ENCODE measurements at regions not wholly inside any gene's neighbourhood (a gene's known extent, or its start where the extent isn't known, plus 50 kb on each side); places are given as distances from the start of the nearest gene placed in this dataset.
"Not testable (repeated sequence)": the region's sequence is repeated elsewhere in the genome, so short reads cannot be mapped to it uniquely, and the experiment has no call there.

DNA sequence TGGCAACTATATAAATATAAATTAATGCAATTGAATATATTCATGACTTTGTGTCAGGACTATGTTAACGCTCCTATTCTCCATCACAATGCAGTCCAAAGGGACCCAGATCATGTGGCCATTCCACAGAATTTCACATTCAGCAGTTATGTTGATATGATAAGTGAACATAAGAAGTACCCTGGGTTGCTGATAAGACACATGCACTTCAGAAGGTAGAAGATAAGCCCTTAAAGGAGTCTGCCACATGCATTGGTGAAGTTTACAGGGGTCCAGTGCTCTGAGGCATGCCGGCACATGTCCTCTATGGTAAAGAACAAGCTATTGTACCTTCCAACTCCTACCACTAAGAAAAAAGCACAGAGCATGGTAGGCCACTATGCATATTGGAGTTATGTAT, 76.4 kb downstream of the PHAX start:
- Mint-ChIP-seq H3K27me3 (ENCODE audit: low read depth) (peaks cover 8% of the 10 kb centered on the region), H3K4me1 (peaks cover 17% of the 10 kb centered on the region), H3K36me3 (no peaks in the 10 kb centered on the region), H3K9me3 (no peaks in the 10 kb centered on the region), H3K4me3 (no peak overlapping the region), H3K27ac (no peak overlapping the region)
- no peak for DNase-seq (ENCODE audit: low spot score in 2 of 2, unreplicated experiment in 2 of 2)
- TF ChIP-seq, protein P1, sequence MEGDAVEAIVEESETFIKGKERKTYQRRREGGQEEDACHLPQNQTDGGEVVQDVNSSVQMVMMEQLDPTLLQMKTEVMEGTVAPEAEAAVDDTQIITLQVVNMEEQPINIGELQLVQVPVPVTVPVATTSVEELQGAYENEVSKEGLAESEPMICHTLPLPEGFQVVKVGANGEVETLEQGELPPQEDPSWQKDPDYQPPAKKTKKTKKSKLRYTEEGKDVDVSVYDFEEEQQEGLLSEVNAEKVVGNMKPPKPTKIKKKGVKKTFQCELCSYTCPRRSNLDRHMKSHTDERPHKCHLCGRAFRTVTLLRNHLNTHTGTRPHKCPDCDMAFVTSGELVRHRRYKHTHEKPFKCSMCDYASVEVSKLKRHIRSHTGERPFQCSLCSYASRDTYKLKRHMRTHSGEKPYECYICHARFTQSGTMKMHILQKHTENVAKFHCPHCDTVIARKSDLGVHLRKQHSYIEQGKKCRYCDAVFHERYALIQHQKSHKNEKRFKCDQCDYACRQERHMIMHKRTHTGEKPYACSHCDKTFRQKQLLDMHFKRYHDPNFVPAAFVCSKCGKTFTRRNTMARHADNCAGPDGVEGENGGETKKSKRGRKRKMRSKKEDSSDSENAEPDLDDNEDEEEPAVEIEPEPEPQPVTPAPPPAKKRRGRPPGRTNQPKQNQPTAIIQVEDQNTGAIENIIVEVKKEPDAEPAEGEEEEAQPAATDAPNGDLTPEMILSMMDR (IDR thresholded peaks at IDR 0.05; ENCODE audit: unreplicated experiment), result no peak

DNA sequence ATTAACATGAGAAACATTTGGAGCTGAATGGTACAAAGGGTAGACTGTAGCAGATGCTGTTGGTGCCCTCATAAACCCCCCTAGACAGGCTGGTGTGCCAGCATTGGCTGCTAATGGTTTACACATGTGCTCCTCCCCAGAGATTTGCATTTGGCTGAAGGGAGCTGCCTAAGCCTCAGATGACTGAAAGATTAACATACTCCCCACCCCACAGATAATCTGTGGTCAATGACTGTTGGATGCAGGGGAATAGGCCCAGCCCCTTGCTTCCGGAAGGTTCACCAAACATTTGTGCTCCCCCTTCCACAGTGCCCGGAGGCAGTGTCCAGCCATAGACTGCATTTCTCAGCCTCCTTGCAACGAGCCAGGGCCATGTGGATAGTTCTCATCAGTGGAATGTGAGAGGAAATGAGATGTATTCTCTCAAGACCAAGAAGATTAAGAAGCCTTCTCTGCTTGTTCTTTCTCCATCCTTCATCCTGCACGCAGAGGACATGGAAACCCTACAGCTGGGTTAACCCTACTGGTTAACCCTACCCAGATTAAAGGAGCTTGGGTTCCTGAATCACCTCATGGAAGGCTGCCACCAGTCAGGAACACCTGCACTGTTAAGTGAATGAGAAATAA, 79.6 kb downstream of the PHAX start:
- DNase-seq (ENCODE audit: low spot score in 2 of 2, unreplicated experiment in 2 of 2), result no peak
- TF ChIP-seq, protein P1 (IDR thresholded peaks at IDR 0.05; ENCODE audit: unreplicated experiment), result no peak
- H3K9me3 Mint-ChIP-seq, result no peaks in the 10 kb centered on the region
- no peak overlapping the region for H3K4me3 Mint-ChIP-seq
- H3K27ac Mint-ChIP-seq, result peak overlapping the region; percentile 67
- peaks cover 17% of the 10 kb centered on the region for H3K4me1 Mint-ChIP-seq
- H3K36me3 Mint-ChIP-seq, result no peaks in the 10 kb centered on the region
- H3K27me3 Mint-ChIP-seq (ENCODE audit: low read depth), result no peaks in the 10 kb centered on the region

DNA sequence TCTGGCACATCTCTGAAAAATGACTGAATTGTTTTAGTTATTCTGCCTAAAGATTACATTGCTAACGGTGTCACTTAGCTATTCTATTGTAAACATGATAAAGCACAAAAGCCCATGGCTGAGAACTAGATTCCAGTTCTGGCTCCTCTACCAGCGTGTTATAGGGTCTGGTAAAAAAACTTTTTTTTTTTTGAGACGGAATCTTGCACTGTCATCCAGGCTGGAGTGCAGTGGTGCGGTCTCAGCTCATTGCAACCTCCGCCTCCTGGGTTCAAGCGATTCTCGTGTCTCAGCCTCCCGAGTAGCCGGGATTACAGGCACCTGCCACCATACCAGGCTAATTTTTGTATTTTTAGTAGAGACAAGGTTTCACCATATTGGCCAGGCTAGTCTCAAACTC, 80.6 kb downstream of the PHAX start:
- H3K27me3 Mint-ChIP-seq (ENCODE audit: low read depth); H3K9me3 Mint-ChIP-seq; H3K4me3 Mint-ChIP-seq; DNase-seq (ENCODE audit: low spot score in 2 of 2, unreplicated experiment in 2 of 2); H3K27ac Mint-ChIP-seq; H3K36me3 Mint-ChIP-seq: not testable (repeated sequence)
- H3K4me1 Mint-ChIP-seq, result peaks cover 15% of the 10 kb centered on the region

DNA sequence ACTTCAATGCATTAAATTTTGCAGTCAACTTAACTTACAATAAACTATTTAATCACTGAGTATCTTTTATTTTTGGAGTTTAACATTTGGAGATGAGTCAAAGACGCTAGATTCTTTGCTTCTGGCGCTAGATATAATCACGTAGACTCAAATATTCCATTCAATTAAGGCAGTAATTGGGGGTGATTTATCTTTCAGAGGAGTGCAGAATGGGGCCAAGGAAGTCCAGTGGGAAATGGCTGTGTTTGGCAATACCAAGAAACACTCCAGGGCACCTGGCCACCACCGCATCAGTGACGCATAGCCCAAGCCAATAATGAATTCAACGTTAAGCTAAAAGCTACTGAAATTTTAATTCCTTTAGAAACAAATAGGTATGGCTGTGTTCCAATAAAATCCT, 81.2 kb downstream of the PHAX start:
- TF ChIP-seq, protein P1 (IDR thresholded peaks at IDR 0.05; ENCODE audit: unreplicated experiment), result no peak
- no peak overlapping the region for H3K27ac Mint-ChIP-seq
- no peaks in the 10 kb centered on the region for H3K27me3 Mint-ChIP-seq (ENCODE audit: low read depth)
- H3K9me3 Mint-ChIP-seq, result no peaks in the 10 kb centered on the region
- no peaks in the 10 kb centered on the region for H3K36me3 Mint-ChIP-seq
- peaks cover 14% of the 10 kb centered on the region for H3K4me1 Mint-ChIP-seq
- H3K4me3 Mint-ChIP-seq, result no peak overlapping the region
- no peak for DNase-seq (ENCODE audit: low spot score in 2 of 2, unreplicated experiment in 2 of 2)

DNA sequence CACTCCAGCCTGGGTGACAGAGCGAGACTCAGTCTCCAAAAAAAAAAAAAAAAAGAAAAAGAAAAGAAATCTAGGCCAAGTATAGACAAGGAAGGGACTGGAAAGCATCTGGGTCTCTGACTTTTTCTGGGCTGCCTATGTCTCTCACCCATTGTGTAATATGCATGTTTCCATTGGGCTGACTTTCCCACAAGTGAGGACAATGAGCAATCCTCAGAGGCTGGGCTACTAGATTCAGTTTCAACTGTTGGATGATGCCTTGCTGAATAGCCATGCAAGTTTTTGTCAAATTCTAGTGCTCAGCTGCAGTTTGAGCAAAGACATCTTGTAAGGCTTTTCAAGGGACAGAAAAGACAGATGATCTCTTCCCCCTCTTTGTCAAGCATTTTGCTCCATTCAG, 82.1 kb downstream of the PHAX start:
- TF ChIP-seq, protein P1 (IDR thresholded peaks at IDR 0.05; ENCODE audit: unreplicated experiment), result no peak
- H3K4me3 Mint-ChIP-seq, result no peak overlapping the region
- H3K9me3 Mint-ChIP-seq, result no peaks in the 10 kb centered on the region
- no peaks in the 10 kb centered on the region for H3K27me3 Mint-ChIP-seq (ENCODE audit: low read depth)
- H3K27ac Mint-ChIP-seq, result no peak overlapping the region
- H3K36me3 Mint-ChIP-seq, result no peaks in the 10 kb centered on the region
- H3K4me1 Mint-ChIP-seq, result peaks cover 14% of the 10 kb centered on the region
- no peak for DNase-seq (ENCODE audit: low spot score in 2 of 2, unreplicated experiment in 2 of 2)

DNA sequence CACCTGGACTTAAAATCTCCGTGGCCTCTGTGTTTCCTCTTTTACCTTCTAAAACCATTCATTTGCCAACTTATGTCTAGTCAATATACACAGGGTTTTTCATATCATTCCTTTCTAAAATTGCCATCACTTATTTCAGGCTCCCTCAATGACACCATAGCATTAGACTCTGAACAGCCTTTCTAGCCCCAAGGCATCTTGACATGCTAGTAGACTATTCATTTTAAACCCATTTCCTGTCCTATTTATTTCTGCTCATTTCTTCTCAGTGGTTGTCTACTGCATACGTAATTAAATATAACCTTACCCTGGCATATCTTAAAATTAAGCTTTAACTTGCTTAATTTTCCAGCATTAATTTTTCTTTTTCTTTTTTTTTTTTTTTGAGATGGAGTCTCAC, 83.2 kb downstream of the PHAX start:
- TF ChIP-seq, protein P1 (IDR thresholded peaks at IDR 0.05; ENCODE audit: unreplicated experiment), result no peak
- Mint-ChIP-seq H3K4me3 (no peak overlapping the region), H3K27ac (no peak overlapping the region), H3K27me3 (ENCODE audit: low read depth) (no peaks in the 10 kb centered on the region), H3K36me3 (no peaks in the 10 kb centered on the region), H3K4me1 (peaks cover 14% of the 10 kb centered on the region), H3K9me3 (no peaks in the 10 kb centered on the region)
- no peak for DNase-seq (ENCODE audit: low spot score in 2 of 2, unreplicated experiment in 2 of 2)

DNA sequence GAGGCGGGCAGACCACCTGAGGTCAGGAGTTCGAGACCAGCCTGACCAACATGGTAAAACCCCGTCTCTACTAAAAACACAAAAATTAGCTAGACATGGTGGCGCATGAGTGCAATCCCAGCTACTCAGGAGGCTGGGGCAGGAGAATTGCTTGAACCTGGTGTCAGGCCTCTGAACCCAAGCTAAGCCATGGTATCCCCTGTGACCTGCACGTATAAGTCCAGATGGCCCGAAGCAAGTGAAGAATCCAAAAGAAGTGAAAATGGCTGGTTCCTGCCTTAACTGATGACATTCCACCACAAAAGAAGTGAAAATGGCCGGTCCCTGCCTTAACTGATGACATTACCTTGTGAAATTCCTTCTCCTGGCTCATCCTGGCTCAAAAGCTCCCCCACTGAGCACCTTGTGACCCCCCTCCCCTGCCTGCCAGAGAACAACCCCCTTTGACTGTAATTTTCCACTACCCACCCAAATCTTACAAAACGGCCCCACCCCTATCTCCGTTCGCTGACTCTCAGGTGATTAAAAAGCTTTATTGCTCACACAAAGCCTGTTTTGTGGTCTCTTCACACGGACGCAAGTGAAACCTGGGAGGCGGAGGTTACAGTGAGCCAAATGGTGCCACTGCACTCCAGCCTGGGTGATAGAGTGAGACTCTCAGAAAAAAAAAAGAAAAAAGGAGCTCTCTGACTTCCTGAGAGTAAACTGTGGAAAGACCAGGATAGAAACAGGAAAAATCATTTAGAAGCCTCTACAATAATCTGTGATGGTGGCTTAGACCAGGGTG, 84.1 kb downstream of the PHAX start:
- H3K4me3 Mint-ChIP-seq; H3K27ac Mint-ChIP-seq; DNase-seq (ENCODE audit: low spot score in 2 of 2, unreplicated experiment in 2 of 2): not testable (repeated sequence)

More for the DNA sequence above, 84.1 kb downstream of the PHAX start:
- not testable (repeated sequence) for H3K9me3 Mint-ChIP-seq; H3K27me3 Mint-ChIP-seq (ENCODE audit: low read depth); H3K36me3 Mint-ChIP-seq
- peaks cover 11% of the 10 kb centered on the region for H3K4me1 Mint-ChIP-seq
